ENCODE measurements at regions not wholly inside any gene's neighbourhood (a gene's known extent, or its start where the extent isn't known, plus 50 kb on each side); places are given as distances from the start of the nearest gene placed in this dataset.
A peak's percentile ranks its signal among the peaks of the same experiment; 100 is the strongest.

- H3K4me1 ChIP-seq (ENCODE audit: control insufficient read depth in 1 of 2, insufficient read depth in 2 of 2, low read length in 2 of 2) = no peaks in the 10 kb centered on the region
- POLR2A ChIA-PET = no interaction called here
Measured at GRCh38 chr7:29754874-29755490, 51.3 kb upstream of the WIPF3 start.

More at GRCh38 chr7:29754874-29755490, 51.3 kb upstream of the WIPF3 start:
- intact Hi-C loops (cut with micrococcal nuclease) = no loop called here
- H3K9ac ChIP-seq (ENCODE audit: low read length) = no peak overlapping the region
- no peak overlapping the region for H3K27ac ChIP-seq (ENCODE audit: low read depth, low read length)
- H4K20me1 ChIP-seq (ENCODE audit: insufficient read depth) = no peaks in the 10 kb centered on the region
- H3K4me2 ChIP-seq (ENCODE audit: low read length) = no peak overlapping the region
- no TSS peak for BruUV-seq (replicated peaks)
- H3K9me3 ChIP-seq (ENCODE audit: control insufficient read depth in 1 of 2, insufficient read depth in 1 of 2, low read depth in 1 of 2, low read length in 2 of 2) = no peaks in the 10 kb centered on the region
- H3K36me3 ChIP-seq (ENCODE audit: control insufficient read depth in 1 of 2, insufficient read depth in 2 of 2, low read length in 2 of 2) = no peaks in the 10 kb centered on the region
- H3K9me2 ChIP-seq (ENCODE audit: insufficient read depth) = no peaks in the 10 kb centered on the region
- TF ChIP-seq MAX (IDR thresholded peaks at IDR 0.05) (no peak), CTCF (IDR thresholded peaks at IDR 0.05 in 2 of 3, conservative IDR thresholded peaks at IDR 0.05 in 1 of 3; ENCODE audit: borderline replicate concordance in 1 of 3, insufficient read depth in 1 of 3, low read depth in 2 of 3, low read length in 2 of 3) (no peak), ZFX (IDR thresholded peaks at IDR 0.05) (no peak), SRF (IDR thresholded peaks at IDR 0.05; ENCODE audit: low read depth) (no peak), POLR2A (IDR thresholded peaks at IDR 0.05; ENCODE audit: borderline replicate concordance, extremely low read depth, insufficient read depth, insufficient read length) (no peak), CEBPB (IDR thresholded peaks at IDR 0.05; ENCODE audit: low read depth) (no peak), REST (IDR thresholded peaks at IDR 0.05; ENCODE audit: low read depth) (no peak), RAD21 (IDR thresholded peaks at IDR 0.05; ENCODE audit: low read depth) (no peak), ELF1 (IDR thresholded peaks at IDR 0.05; ENCODE audit: borderline replicate concordance, low read depth) (no peak), YY1 (IDR thresholded peaks at IDR 0.05; ENCODE audit: extremely low read depth, insufficient replicate concordance, low read depth, low read length) (no peak)
- H3K27me3 ChIP-seq (ENCODE audit: insufficient read depth, low read length) = 0 out of 2 replicates have a peak, but pooled peaks cover 5% of the 10 kb centered on the region
- no peaks in the 10 kb centered on the region for H3K79me2 ChIP-seq (ENCODE audit: insufficient read depth, low read length)
- ChIA-PET CTCF (no interaction called here), RAD21 (ENCODE audit: low non-redundant PET in 1 of 2, low total read pairs in 2 of 2, uncharacterized antibody in 2 of 2, unreplicated experiment in 2 of 2) (no interaction called here)
- ATAC-seq (no peak), DNase-seq (ENCODE audit: low read depth, low spot score) (no peak)
- no peak overlapping the region for H2AFZ ChIP-seq (ENCODE audit: low read depth, low read length, poor library complexity, severe bottlenecking)
- no peak overlapping the region for H3K4me3 ChIP-seq (replicated peaks in 1 of 2; ENCODE audit: low read depth in 1 of 2, low read length in 2 of 2)

Small RNAs in the stretch of these regions (microRNA-seq; reads per million reads assigned to microRNA genes)
- gene MIR550A3 (ENCODE audit: borderline number of aligned reads) = 15.3 reads per million, percentile 37 among the genes with 10 or more reads in this experiment
